Cardiac fibroblast (primary cell): ENCODE measurements at regions not wholly inside any gene's neighbourhood (a gene's known extent, or its start where the extent isn't known, plus 50 kb on each side); places are given as distances from the start of the nearest gene placed in this dataset.
"Not testable (repeated sequence)": the region's sequence is repeated elsewhere in the genome, so short reads cannot be mapped to it uniquely, and the experiment has no call there.

Experiments used
- DNase-seq, 2 donors: peaks; one replicate each; pipeline versions ENCODE4 v3.0.0 to v3.0.0-alpha.2; 2010; ENCODE audit warnings: low read depth in 2 of 2
- H3K4me3 ChIP-seq, 2 donors: replicated peaks in 1 of 2; 1 replicate in 1 of 2; 2 replicates in 1 of 2; pipeline ENCODE4 v1.5.1; 2011; ENCODE audit warnings: low read depth in 2 of 2, low read length in 2 of 2, mild to moderate bottlenecking in 2 of 2, moderate library complexity in 1 of 2
- CTCF ChIP-seq: IDR thresholded peaks from one replicate; pipeline ENCODE4 v1.5.1; 2011; ENCODE audit warnings: low read depth, mild to moderate bottlenecking, low read length, inconsistent platforms

- no peak for TF ChIP-seq CTCF
- H3K4me3 ChIP-seq: no peak overlapping the region
- no peak for DNase-seq
These were observed 958.2 kb downstream of the GRID1 start for GRCh38 chr10:85408388-85408787.

GRCh38 chr10:85410586-85410985 lies 956.0 kb downstream of the GRID1 start:
- not testable (repeated sequence) for DNase-seq, H3K4me3 ChIP-seq

- H3K4me3 ChIP-seq: no peak overlapping the region
- no peak for DNase-seq
- TF ChIP-seq CTCF: no peak
These were observed 953.0 kb downstream of the GRID1 start for GRCh38 chr10:85413570-85413969.

- no peak for TF ChIP-seq CTCF
- H3K4me3 ChIP-seq: no peak overlapping the region
- DNase-seq: no peak
These were observed 945.9 kb downstream of the GRID1 start for GRCh38 chr10:85420501-85421191.

- TF ChIP-seq CTCF: no peak
- H3K4me3 ChIP-seq: no peak overlapping the region
- no peak for DNase-seq
These were observed 945.2 kb downstream of the GRID1 start for GRCh38 chr10:85421421-85421820.

GRCh38 chr10:85429126-85429525 lies 937.5 kb downstream of the GRID1 start:
- DNase-seq: no peak
- H3K4me3 ChIP-seq: no peak overlapping the region
- no peak for TF ChIP-seq CTCF

- no peak for TF ChIP-seq CTCF
- no peak for DNase-seq
- H3K4me3 ChIP-seq: no peak overlapping the region
These were observed 935.6 kb downstream of the GRID1 start for GRCh38 chr10:85430991-85431390.
